ENCODE measurements at regions not wholly inside any gene's neighbourhood (a gene's known extent, or its start where the extent isn't known, plus 50 kb on each side); places are given as distances from the start of the nearest gene placed in this dataset.

GRCh38 chr2:234322766-234323465, 174.0 kb downstream of the ARL4C start:
- no peaks in the 10 kb centered on the region for H3K4me1 ChIP-seq
- H3K27ac ChIP-seq = no peak overlapping the region
- WGBS, 2 donors (ENCODE audit: low coverage in 1 of 2) = 45 to 48% methylated on average over 2 of the region's 2 CpGs
- H3K27me3 ChIP-seq = no peaks in the 10 kb centered on the region
- H3K36me3 ChIP-seq = no peaks in the 10 kb centered on the region
- ATAC-seq = no peak
- H3K4me3 ChIP-seq = no peak overlapping the region
- H3K9me3 ChIP-seq = no peaks in the 10 kb centered on the region
- TF ChIP-seq, protein P1, sequence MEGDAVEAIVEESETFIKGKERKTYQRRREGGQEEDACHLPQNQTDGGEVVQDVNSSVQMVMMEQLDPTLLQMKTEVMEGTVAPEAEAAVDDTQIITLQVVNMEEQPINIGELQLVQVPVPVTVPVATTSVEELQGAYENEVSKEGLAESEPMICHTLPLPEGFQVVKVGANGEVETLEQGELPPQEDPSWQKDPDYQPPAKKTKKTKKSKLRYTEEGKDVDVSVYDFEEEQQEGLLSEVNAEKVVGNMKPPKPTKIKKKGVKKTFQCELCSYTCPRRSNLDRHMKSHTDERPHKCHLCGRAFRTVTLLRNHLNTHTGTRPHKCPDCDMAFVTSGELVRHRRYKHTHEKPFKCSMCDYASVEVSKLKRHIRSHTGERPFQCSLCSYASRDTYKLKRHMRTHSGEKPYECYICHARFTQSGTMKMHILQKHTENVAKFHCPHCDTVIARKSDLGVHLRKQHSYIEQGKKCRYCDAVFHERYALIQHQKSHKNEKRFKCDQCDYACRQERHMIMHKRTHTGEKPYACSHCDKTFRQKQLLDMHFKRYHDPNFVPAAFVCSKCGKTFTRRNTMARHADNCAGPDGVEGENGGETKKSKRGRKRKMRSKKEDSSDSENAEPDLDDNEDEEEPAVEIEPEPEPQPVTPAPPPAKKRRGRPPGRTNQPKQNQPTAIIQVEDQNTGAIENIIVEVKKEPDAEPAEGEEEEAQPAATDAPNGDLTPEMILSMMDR (IDR thresholded peaks at IDR 0.05) = no peak
- TF ChIP-seq POLR2AphosphoS5 (IDR thresholded peaks at IDR 0.05) = no peak
- no peak for TF ChIP-seq EP300 (IDR thresholded peaks at IDR 0.05)
- no peak for TF ChIP-seq POLR2A (IDR thresholded peaks at IDR 0.05)

DNA sequence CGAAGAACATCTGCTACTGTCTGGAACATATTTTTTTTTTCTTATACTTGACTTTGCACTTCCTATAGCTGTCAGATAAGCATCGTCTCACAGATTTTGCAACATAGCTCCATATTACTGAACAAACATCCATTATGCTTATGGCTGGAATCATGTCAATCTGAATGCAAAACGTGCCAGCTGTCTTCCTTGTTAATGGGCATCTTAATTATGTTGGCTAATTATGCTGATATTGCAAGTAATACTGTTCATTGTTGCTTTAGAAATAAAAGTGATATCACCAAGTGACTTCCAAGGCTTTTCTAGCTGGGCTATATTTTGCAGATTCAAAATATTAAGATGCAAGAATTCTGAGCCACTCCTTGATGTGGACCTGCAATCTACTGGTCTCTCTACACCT, 176.8 kb downstream of the ARL4C start:
- Histone ChIP-seq H3K4me1 (no peaks in the 10 kb centered on the region), H3K4me3 (no peak overlapping the region), H3K9me3 (no peaks in the 10 kb centered on the region), H3K27ac (no peak overlapping the region), H3K36me3 (no peaks in the 10 kb centered on the region), H3K27me3 (no peaks in the 10 kb centered on the region)
- no peak for ATAC-seq
- TF ChIP-seq POLR2AphosphoS5 (IDR thresholded peaks at IDR 0.05) (no peak), EP300 (IDR thresholded peaks at IDR 0.05) (no peak), POLR2A (IDR thresholded peaks at IDR 0.05) (no peak)
- TF ChIP-seq, protein P1 (IDR thresholded peaks at IDR 0.05) = no peak
- WGBS, 2 donors (ENCODE audit: low coverage in 1 of 2) = 54 to 70% methylated on average over 2 to 3 of the region's 3 CpGs

- H3K36me3 ChIP-seq = no peaks in the 10 kb centered on the region
- TF ChIP-seq POLR2AphosphoS5 (IDR thresholded peaks at IDR 0.05) (no peak), EP300 (IDR thresholded peaks at IDR 0.05) (no peak), POLR2A (IDR thresholded peaks at IDR 0.05) (no peak)
- TF ChIP-seq, protein P1 (IDR thresholded peaks at IDR 0.05) = no peak
- H3K9me3 ChIP-seq = no peaks in the 10 kb centered on the region
- ATAC-seq = no peak
- H3K4me1 ChIP-seq = no peaks in the 10 kb centered on the region
- WGBS, 2 donors (ENCODE audit: low coverage in 1 of 2) = 42 to 58% methylated on average over 2 to 3 of the region's 3 CpGs
- H3K4me3 ChIP-seq = no peak overlapping the region
- no peaks in the 10 kb centered on the region for H3K27me3 ChIP-seq
- no peak overlapping the region for H3K27ac ChIP-seq
Observed at GRCh38 chr2:234318361-234318760, 178.5 kb downstream of the ARL4C start.

DNA sequence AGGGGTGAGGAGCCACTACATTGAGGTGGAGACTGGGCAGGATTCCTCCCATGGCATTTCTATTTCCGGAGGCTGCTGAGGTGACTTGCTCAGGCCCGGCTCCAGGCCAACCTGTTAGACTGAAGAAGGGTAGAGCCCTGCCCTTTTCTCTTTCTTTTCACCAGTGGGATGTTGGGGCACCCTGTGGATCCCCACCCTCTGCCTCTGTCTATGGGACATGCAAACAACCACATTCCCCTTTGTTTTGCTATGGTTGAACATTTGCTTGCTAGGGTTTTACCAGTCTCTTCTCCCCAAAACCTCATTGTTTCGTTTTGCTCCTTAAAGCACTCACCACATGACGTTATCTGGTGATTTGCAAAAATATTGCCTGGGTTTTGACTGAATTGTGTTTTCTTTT, 183.3 kb downstream of the ARL4C start:
- H3K36me3 ChIP-seq = no peaks in the 10 kb centered on the region
- TF ChIP-seq EP300 (IDR thresholded peaks at IDR 0.05) (no peak), POLR2AphosphoS5 (IDR thresholded peaks at IDR 0.05) (no peak), POLR2A (IDR thresholded peaks at IDR 0.05) (no peak)
- H3K9me3 ChIP-seq = no peaks in the 10 kb centered on the region
- H3K4me1 ChIP-seq = no peaks in the 10 kb centered on the region
- H3K27ac ChIP-seq = no peak overlapping the region
- 94 to 97% methylated on average over 2 to 3 of the region's 4 CpGs for WGBS, 2 donors (ENCODE audit: low coverage in 1 of 2)
- H3K4me3 ChIP-seq = no peak overlapping the region
- no peaks in the 10 kb centered on the region for H3K27me3 ChIP-seq
- no peak for ATAC-seq

DNA sequence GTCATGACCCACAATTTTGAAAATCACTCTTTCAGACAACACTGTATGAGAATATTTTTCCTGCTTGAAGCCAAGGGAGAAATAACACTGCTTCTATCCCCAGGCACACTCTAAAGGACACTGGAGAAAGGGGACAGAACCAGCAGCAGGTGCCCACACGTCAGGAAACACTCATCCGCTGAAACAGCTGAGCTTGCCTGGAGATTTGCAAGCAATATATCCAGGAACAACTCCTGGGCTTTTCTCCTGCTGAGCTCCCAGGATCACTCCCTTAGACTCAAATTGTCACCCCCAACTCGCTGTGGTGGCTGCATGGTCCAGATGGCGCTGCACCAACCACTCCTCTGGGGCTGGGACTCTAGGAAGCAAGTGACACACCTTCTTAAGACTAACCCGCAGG, 186.7 kb downstream of the ARL4C start:
- H3K36me3 ChIP-seq = no peaks in the 10 kb centered on the region
- 80 to 95% methylated on average over 3 to 4 of the region's 5 CpGs for WGBS, 2 donors (ENCODE audit: low coverage in 1 of 2)
- H3K9me3 ChIP-seq = no peaks in the 10 kb centered on the region
- TF ChIP-seq, protein P1 (IDR thresholded peaks at IDR 0.05) = no peak
- TF ChIP-seq EP300 (IDR thresholded peaks at IDR 0.05) = no peak
- TF ChIP-seq POLR2AphosphoS5 (IDR thresholded peaks at IDR 0.05) = no peak
- no peak for TF ChIP-seq POLR2A (IDR thresholded peaks at IDR 0.05)
- H3K27me3 ChIP-seq = no peaks in the 10 kb centered on the region
- no peak overlapping the region for H3K4me3 ChIP-seq
- H3K4me1 ChIP-seq = no peaks in the 10 kb centered on the region
- no peak for ATAC-seq
- no peak overlapping the region for H3K27ac ChIP-seq

All from gastroesophageal sphincter (tissue), 4 donors.